ENCODE measurements at regions not wholly inside any gene's neighbourhood (a gene's known extent, or its start where the extent isn't known, plus 50 kb on each side); places are given as distances from the start of the nearest gene placed in this dataset.
A peak's percentile ranks its signal among the peaks of the same experiment; 100 is the strongest.

- no peak for DNase-seq (ENCODE audit: low read depth in 2 of 3, low spot score in 2 of 3)
Measured at GRCh38 chr13:21949818-21950429, 279.1 kb downstream of the FGF9 start.

- no peak for DNase-seq (ENCODE audit: low read depth in 2 of 3, low spot score in 2 of 3)
Measured at GRCh38 chr13:21956666-21957065, 285.8 kb downstream of the FGF9 start.

- no peak for DNase-seq (ENCODE audit: low read depth in 2 of 3, low spot score in 2 of 3)
Measured at GRCh38 chr13:21957833-21958232, 287.0 kb downstream of the FGF9 start.

GRCh38 chr13:21960108-21960507 lies 289.2 kb downstream of the FGF9 start:
- DNase-seq (ENCODE audit: low read depth in 2 of 3, low spot score in 2 of 3) = no peak

GRCh38 chr13:21964686-21965085 lies 293.8 kb downstream of the FGF9 start:
- no peak for DNase-seq (ENCODE audit: low read depth in 2 of 3, low spot score in 2 of 3)

- no peak for DNase-seq (ENCODE audit: low read depth in 2 of 3, low spot score in 2 of 3)
Measured at GRCh38 chr13:21965095-21965494, 294.2 kb downstream of the FGF9 start.

DNA sequence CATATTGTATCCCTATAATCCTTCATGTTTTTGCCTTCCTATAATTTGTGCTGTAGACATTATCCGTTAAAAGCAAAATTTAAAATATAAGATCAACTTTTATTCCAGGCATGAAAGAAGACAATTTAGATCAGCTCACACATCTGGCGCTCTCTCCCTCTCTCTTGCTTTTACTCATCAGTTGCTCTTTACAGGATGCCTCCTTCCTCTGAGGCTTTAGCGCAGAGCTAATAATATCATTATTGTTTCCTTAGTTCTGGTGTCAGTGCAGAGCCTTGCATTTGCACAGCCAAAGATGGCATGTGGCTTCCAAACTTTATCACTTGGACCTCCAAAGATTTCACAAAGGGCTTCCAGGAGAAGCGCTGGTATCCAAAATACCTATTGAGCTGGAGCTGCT lies 295.1 kb downstream of the FGF9 start:
- no peak for DNase-seq (ENCODE audit: low read depth in 2 of 3, low spot score in 2 of 3)

DNA sequence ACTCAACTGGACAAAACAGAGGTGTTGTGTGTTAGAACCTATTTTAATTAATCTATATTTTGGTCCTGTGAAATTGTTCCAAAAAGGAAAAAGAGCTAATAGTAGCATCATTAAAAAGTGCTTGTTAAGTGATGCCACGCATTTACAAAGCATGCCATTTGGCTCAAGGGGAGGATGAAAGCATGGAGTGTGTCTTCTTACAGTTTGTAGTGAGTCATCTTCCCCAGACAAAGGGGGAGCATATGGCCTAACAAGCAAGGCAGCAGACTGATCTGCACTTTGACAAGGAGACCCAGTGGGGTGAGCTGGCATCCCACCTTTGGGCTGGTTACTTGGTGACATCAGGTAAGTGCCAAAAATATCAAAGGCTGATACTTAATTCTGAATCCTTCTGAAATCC lies 297.0 kb downstream of the FGF9 start:
- DNase-seq (ENCODE audit: low read depth in 2 of 3, low spot score in 2 of 3) = no peak

GRCh38 chr13:21970172-21970571 lies 299.3 kb downstream of the FGF9 start:
- DNase-seq (ENCODE audit: low read depth in 2 of 3, low spot score in 2 of 3) = no peak

GRCh38 chr13:21970918-21971317 lies 300.0 kb downstream of the FGF9 start:
- DNase-seq (ENCODE audit: low read depth in 2 of 3, low spot score in 2 of 3) = no peak

- no peak for DNase-seq (ENCODE audit: low read depth in 2 of 3, low spot score in 2 of 3)
Measured at GRCh38 chr13:21971662-21972621, 301.1 kb downstream of the FGF9 start.

DNA sequence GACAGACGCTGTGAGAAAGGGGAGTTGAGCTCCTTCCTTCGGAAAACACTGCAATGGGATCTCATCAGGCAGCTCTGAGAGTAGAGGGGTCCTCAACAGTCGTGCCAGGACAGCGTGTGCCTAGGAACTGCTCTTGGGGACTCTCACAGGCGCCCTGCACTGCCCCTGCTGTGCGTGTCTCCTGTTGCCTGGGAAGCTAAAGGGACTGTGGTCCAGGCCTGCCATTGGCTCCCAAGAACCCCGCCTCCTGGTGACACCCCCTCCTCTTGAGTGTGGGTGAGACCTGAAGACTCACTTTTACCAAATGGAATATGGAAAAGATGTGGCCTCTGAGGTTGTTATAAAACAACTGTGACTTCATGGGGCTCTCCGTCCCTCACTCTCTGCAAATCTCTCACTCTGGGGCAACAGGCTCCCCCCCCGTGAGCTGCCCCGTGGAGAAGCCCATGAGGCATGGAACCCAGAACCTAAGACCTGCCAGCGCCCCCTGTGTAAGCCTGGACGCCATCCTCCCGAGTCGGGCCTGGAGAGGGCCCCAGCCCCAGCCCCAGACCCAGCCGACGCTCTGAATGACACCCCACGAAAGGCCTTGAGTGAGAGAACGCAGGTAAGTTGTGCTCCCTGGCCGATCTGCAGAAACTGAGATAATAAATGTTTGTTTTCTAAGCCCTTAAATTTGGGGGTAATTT lies 302.7 kb downstream of the FGF9 start:
- no peak for DNase-seq (ENCODE audit: low read depth in 2 of 3, low spot score in 2 of 3)

DNA sequence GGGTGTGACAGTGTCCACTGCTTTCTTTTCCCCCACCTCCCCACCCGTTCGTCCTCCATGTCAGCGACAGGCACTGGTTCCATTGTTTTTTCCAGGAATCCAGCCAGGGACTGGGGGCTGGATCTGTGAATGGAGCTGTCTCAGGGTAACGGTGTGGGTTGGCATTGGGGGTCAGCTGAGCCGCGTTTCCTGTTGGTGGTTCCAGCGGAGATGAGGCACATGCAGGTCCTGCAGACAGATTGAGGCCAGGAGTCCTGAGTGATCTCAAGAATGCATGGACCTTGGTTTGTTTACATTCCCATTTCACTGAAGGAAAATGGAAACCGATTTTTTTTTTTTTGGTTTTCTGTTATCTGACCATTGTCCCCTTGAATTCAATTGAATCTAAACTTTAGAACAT lies 303.9 kb downstream of the FGF9 start:
- no peak for DNase-seq (ENCODE audit: low read depth in 2 of 3, low spot score in 2 of 3)

- no peak for DNase-seq (ENCODE audit: low read depth in 2 of 3, low spot score in 2 of 3)
Measured at GRCh38 chr13:21976159-21976558, 305.3 kb downstream of the FGF9 start.

DNA sequence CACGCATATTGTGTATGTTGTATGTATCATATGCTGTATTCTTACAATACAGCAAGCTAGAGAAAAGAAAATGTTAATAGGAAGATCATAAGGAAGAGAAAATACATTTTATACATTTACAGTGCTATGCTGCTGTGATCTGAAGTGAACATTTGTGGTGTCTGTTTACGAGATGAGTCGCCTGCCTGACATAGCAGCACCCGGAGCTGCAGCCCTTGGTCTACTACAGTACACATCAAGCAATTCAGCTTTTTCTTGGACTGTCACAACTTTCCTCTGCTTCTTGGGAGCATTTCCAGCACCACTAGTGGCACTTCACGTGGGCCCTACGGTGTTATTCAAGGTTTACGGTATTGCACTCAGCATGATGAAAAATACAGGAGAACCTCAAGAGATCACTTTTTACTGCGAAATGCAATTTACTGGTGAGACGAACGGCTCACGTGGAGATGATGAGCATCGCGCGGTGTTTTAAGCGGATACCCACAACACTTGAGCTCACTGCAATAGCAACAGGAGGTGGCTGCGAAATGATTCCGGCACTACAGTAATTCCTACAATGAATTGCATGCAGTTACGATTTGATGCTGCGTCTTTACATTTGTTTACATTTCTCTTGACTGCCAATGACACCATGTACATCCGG lies 308.4 kb downstream of the FGF9 start:
- no peak for DNase-seq (ENCODE audit: low read depth in 2 of 3, low spot score in 2 of 3)

- DNase-seq (ENCODE audit: low read depth in 2 of 3, low spot score in 2 of 3) = no peak
Measured at GRCh38 chr13:21980049-21980448, 309.2 kb downstream of the FGF9 start.

- DNase-seq (ENCODE audit: low read depth in 2 of 3, low spot score in 2 of 3) = no peak
Measured at GRCh38 chr13:21984156-21984555, 313.3 kb downstream of the FGF9 start.

- DNase-seq (ENCODE audit: low read depth in 2 of 3, low spot score in 2 of 3) = no peak
Measured at GRCh38 chr13:21986602-21987001, 315.7 kb downstream of the FGF9 start.

- peak in 2 of 3 donors; percentile 19 to 43 for DNase-seq (ENCODE audit: low read depth in 2 of 3, low spot score in 2 of 3)
Measured at GRCh38 chr13:21987793-21988192, 316.9 kb downstream of the FGF9 start.

DNA sequence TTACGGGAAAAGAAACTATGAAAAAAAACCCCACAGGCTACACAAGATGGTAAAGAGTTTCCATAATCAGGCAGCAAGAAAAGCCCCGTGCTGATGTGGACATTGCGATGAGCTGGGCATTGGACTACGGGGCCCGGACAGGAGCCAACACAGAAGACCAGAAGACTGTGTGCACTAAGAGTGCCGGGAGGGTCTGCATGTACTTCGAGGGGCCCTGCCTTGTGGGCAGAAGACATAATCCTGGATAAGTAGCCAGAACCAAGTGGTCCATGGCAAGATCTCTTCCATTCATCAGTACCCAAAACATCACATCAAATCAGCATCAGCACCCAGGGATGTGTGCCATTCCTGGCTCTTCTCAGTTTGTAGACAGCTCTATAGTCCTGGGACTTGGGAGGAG lies 317.8 kb downstream of the FGF9 start:
- DNase-seq (ENCODE audit: low read depth in 2 of 3, low spot score in 2 of 3) = no peak

DNA sequence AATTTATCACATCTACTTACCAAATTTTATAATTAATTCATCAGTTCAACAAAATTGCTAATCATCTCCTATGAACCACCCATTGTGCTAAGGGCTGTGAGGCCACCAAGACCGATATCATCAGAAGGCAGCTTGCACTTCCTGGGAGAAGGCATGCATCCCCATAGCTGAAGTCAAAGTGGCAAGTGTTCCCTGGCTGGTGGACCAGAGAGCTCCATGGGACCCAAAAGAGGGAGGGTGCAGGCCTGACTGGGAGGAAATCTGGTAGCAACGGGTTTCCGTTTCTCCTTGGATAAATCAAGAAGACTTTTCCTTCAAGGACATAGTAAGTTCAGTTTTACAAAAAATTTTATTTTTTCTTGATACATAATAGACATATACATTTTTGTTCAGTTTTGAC lies 325.2 kb downstream of the FGF9 start:
- DNase-seq (ENCODE audit: low read depth in 2 of 3, low spot score in 2 of 3) = no peak
